Stimulated activated CD4-positive, alpha-beta T cell treated with anti-CD3 and anti-CD28 coated beads, TNF-alpha, amount 100 ng/mL, for 24 hours (primary cell): ENCODE measurements at regions not wholly inside any gene's neighbourhood (a gene's known extent, or its start where the extent isn't known, plus 50 kb on each side); places are given as distances from the start of the nearest gene placed in this dataset.

Experiments used
- DNase-seq, 3 experiments: peaks; one replicate each; pipeline ENCODE4 v3.0.0-alpha.2; 2020; ENCODE audit warnings: low read depth in 3 of 3

- no peak for DNase-seq
Measured at GRCh38 chr5:158303883-158304282, 444.9 kb upstream of the CLINT1 start.

DNA sequence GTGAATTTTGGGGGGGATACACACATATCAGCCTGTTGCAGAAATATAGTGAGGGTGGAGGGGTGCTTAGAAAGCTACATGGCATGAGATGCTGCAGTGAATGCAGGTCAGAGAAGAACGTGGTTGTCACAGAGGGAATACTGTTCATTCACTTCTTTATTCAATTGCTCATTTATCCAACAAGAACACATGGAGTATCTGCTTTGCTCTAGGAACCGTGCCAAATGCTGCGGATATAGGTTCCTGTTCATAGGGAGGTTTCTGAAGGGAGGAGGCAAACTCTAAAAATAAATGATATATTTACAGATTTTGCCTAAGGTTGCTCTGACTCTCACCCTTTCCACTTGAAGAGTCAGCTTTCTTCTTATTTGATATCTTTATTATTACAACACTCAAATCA, 444.3 kb upstream of the CLINT1 start:
- DNase-seq: no peak

DNA sequence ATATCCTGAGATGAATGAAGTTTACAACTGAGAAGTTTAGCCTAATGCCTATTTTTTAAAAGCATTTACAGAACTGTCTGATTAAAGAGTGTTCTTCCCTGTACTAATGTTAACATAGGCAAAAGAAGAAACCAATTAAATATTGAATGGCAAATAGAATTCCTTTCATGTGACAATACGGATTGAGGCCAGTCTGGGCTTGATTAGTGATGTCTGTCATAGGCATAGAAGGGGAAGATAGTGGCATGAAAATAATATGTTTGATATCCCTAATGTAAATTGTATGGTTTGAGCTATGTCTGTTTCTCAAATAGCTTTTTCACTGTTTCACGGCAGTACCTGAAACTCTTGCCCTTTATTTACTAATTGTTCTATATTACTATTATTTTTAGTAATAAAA, 443.1 kb upstream of the CLINT1 start:
- DNase-seq: no peak

DNA sequence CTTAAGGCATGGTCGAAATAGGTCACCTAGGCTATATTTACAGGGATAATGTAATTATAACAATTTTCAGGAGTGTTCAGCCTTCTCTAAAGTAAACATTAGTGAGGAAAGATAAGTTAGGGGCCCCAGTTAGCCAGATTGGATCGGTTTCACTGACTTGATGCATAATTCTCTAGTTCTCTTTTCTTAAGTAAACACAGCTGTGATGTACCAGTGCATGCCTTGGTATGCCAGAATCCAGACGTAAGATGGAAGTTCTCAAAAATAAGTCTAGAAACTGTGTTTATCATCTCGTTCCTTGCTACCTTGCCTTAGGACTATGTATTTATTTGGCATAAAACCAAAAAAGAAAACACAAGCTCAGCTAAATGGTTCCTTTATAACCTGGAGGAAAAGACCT, 442.2 kb upstream of the CLINT1 start:
- no peak for DNase-seq

DNA sequence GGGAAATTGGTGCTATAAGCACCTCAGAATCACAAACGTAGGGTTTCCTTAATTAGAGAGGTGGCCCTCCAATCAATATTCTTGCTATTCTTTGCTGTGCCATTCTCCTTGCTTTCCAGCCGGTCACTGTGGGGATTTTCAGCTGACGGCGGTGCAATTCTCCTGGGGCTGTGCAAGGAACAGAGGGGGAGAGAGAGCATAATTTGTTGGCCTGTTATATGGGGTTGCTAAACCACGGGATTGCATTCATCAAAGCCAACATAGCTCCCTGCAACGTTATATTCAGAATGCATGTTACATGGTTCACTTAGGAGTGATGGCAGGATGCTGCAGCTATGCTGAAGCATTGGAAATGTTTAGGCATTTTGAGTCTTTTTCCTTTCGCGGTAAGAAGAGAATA, 441.3 kb upstream of the CLINT1 start:
- DNase-seq: no peak

GRCh38 chr5:158297002-158297527, 438.1 kb upstream of the CLINT1 start:
- no peak for DNase-seq

GRCh38 chr5:158294701-158295100, 435.8 kb upstream of the CLINT1 start:
- DNase-seq: no peak

GRCh38 chr5:158292981-158293380, 434.0 kb upstream of the CLINT1 start:
- no peak for DNase-seq

GRCh38 chr5:158289967-158290366, 431.0 kb upstream of the CLINT1 start:
- DNase-seq: no peak

GRCh38 chr5:158288272-158288657, 429.3 kb upstream of the CLINT1 start:
- no peak for DNase-seq

DNA sequence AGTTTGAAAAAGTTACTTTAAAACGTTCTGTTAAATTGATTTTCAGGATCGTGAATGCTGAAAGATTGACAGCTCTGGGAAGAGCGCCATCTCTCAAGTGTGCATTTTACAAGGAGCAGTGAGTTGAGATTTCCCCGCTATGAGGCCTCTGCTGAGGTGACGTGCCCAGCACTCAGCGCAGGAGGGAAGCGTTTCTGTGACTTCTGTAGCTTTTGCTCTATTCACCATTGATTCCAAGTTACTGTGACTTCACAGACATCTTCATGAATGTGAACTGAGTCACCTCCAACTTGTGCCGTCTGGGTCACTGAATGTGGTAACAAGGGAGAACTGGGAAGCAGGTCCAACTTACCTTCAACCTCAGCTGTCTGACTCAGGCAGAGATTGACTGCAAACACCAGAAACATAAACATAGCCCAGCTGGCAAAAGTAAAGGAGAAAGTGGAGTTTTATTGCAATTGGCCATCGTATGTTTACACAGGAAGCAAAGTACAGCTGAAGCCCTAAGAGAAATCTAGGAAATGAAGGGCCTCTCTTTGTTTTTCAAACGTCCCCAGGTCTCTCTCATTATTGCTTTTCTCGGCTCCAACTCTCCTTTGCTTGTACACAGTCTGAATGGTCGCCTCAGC, 428.8 kb upstream of the CLINT1 start:
- DNase-seq: no peak

DNA sequence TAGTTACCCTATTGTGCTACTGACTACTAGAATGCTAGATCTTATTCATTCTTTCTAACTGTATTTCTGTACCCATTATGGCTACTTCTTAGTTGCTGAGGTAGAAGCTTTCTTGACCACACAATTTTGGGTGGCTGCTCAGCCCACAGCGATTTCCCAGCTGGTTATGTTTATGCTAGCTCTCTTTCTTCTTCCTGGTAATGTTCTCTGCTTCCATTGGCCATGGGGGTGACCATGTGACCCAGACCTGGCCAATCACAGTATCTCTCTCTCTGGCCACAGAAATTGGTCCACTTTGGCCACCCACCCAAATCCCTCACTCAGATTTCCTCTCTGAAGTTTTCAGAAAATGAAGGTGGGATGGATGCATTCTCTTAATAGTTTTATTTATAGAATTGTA, 427.9 kb upstream of the CLINT1 start:
- DNase-seq: no peak

GRCh38 chr5:158285698-158286097, 426.8 kb upstream of the CLINT1 start:
- no peak for DNase-seq

- DNase-seq: no peak
Measured at GRCh38 chr5:158284242-158284641, 425.3 kb upstream of the CLINT1 start.

DNA sequence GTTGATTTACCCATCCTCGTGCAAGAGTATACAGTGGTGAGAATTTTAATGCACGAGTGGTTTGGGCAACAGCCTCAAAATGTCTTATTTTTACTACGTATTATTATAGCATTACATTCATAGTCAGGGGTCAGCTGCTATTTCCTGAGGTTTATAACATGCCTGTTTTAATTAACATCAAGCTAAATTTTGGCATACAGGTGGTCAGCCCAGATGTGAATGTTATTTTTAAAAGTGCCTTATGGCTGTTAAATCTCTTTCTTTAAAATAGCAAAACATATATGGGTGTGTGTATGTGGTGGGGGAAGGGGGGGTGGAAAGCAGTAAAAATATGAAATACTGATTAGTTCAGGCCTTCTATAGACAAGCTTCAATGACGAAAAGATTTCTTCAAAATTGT, 424.5 kb upstream of the CLINT1 start:
- DNase-seq: no peak

DNA sequence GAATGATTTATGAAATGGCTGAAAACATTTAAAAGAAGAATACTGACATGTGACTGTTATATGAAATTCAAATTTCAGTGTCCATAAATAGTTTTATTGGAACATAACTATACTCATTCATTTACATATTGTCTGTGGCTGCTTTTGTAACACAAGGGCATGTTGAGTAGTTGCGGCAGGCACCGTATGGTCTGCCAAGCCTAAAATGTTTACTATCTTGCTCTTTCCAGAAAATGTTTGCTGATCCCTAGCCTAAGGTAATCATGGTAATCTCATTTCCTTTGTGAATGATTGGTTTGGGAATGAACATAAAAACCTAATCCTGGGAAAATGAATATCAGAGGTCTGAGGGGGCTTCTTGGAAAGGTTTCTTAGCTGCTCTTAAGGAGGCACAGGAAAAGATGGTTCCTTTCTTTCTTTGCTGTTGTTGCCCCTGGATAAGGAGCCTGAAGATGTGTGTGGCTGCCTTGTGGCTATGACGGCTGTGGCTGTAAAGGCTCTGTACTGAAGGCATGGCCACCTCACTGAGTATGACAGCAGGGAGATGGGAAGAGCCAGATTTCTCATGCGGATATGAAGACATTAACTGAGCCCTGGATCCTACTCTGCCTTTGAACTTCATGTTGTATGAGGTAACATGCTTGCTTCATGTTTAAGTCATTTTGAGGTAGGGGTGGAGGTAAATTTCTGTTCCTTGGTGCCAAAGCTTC, 419.4 kb upstream of the CLINT1 start:
- no peak for DNase-seq

GRCh38 chr5:158277276-158277675, 418.3 kb upstream of the CLINT1 start:
- DNase-seq: no peak

DNA sequence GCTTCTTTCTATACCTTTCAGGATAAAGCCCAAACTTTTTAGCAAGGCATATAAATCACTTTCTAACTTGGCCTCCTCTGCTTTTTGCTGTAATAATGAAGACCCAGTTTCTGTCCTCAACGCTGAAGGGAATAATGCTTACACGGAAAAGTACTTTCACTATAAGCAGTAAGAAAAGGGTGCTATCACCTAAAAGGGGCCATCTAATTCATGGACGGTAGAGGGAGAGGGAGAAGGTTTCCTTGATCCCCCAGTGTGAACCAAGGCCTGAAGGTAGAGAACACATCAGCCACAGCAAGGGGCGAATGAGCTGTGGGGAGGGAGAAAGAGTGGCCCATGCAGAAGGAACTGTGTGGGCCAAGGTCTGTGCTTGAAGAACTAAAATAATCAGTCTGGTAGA, 417.7 kb upstream of the CLINT1 start:
- no peak for DNase-seq

- no peak for DNase-seq
Measured at GRCh38 chr5:158275511-158275910, 416.6 kb upstream of the CLINT1 start.

GRCh38 chr5:158273035-158273434, 414.1 kb upstream of the CLINT1 start:
- DNase-seq: no peak

- DNase-seq: no peak
Measured at GRCh38 chr5:158272409-158272808, 413.5 kb upstream of the CLINT1 start.

DNA sequence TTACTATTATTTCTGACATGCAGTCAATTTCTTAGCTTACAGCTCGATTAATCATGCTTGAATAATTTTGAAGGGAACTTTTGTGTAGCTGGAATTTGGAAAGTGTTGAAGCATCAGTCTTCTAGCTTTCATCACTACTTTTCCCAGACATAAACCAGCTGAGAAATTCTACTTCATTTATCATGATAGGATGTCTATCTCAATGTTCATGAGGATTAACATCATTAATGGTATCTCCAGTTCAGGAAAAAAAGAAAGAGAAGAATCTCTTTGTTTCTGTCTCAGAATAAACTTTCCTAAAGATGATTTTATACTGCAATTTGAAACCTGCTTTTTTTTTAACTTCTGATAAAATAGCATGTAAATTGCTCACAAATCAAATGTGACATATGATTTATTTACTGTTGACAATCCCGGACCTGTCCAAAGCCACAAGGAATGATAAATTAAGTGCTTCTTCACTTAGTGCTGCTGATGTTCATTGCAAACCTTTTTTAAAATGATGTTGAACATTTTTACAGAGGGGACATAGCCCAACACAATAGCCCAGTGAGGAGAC, 412.1 kb upstream of the CLINT1 start:
- no peak for DNase-seq

- DNase-seq: no peak
Measured at GRCh38 chr5:158268286-158268685, 409.3 kb upstream of the CLINT1 start.
